ENCODE measurements at regions not wholly inside any gene's neighbourhood (a gene's known extent, or its start where the extent isn't known, plus 50 kb on each side); places are given as distances from the start of the nearest gene placed in this dataset.

- H3K27me3 ChIP-seq = peaks cover 0 to 6% (median 0%) of the 10 kb centered on the region in 3 donors
- DNase-seq = no peak
- H3K27ac ChIP-seq = no peak overlapping the region
- H3K9me3 ChIP-seq = no peaks in the 10 kb centered on the region
- H3K4me1 ChIP-seq = no peaks in the 10 kb centered on the region
- no peaks in the 10 kb centered on the region for H3K36me3 ChIP-seq
- 58 to 80% (median 73%) methylated on average over 3 of the region's 3 CpGs for WGBS, 5 donors
- intact Hi-C loops (cut with DNase I; ENCODE audit: low total_unique reads) = no loop called here
- TF ChIP-seq CTCF (IDR thresholded peaks at IDR 0.05) = no peak
- no peak for TF ChIP-seq POLR2AphosphoS5 (IDR thresholded peaks at IDR 0.05)
- TF ChIP-seq POLR2A (IDR thresholded peaks at IDR 0.05) = no peak
- no peak for TF ChIP-seq EP300 (IDR thresholded peaks at IDR 0.05)
- no peak overlapping the region for H3K4me3 ChIP-seq
These were observed 82.9 kb upstream of the WDR11 start for GRCh38 chr10:120768227-120768626.

- WGBS, 5 donors = 58 to 70% (median 66%) methylated on average over 4 of the region's 4 CpGs
- intact Hi-C loops (cut with DNase I; ENCODE audit: low total_unique reads) = no loop called here
- Histone ChIP-seq H3K27ac (no peak overlapping the region), H3K9me3 (no peaks in the 10 kb centered on the region), H3K4me3 (no peak overlapping the region), H3K36me3 (no peaks in the 10 kb centered on the region), H3K27me3 (peaks cover 0 to 6% (median 0%) of the 10 kb centered on the region in 3 donors), H3K4me1 (no peaks in the 10 kb centered on the region)
- TF ChIP-seq EP300 (IDR thresholded peaks at IDR 0.05) (no peak), POLR2AphosphoS5 (IDR thresholded peaks at IDR 0.05) (no peak), POLR2A (IDR thresholded peaks at IDR 0.05) (no peak), CTCF (IDR thresholded peaks at IDR 0.05) (no peak)
- DNase-seq = peak in 1 of 2 donors; percentile 13
These were observed 80.7 kb upstream of the WDR11 start for GRCh38 chr10:120770496-120770895.

GRCh38 chr10:120776442-120776841, 74.7 kb upstream of the WDR11 start:
- Histone ChIP-seq H3K4me3 (no peak overlapping the region), H3K4me1 (no peaks in the 10 kb centered on the region), H3K9me3 (no peaks in the 10 kb centered on the region), H3K27ac (no peak overlapping the region), H3K27me3 (peaks cover 0 to 6% (median 0%) of the 10 kb centered on the region in 3 donors), H3K36me3 (no peaks in the 10 kb centered on the region)
- 55 to 97% (median 82%) methylated on average over 1 of the region's 1 CpG for WGBS, 5 donors
- intact Hi-C loops (cut with DNase I; ENCODE audit: low total_unique reads) = no loop called here
- no peak for TF ChIP-seq POLR2AphosphoS5 (IDR thresholded peaks at IDR 0.05)
- TF ChIP-seq CTCF (IDR thresholded peaks at IDR 0.05) = no peak
- no peak for TF ChIP-seq POLR2A (IDR thresholded peaks at IDR 0.05)
- TF ChIP-seq EP300 (IDR thresholded peaks at IDR 0.05) = no peak
- DNase-seq = no peak

GRCh38 chr10:120782336-120782735, 68.8 kb upstream of the WDR11 start:
- no peak for DNase-seq
- intact Hi-C loops (cut with DNase I; ENCODE audit: low total_unique reads) = no loop called here
- H3K36me3 ChIP-seq = no peaks in the 10 kb centered on the region

More at GRCh38 chr10:120782336-120782735, 68.8 kb upstream of the WDR11 start:
- Histone ChIP-seq H3K27me3 (peaks cover 0 to 12% (median 0%) of the 10 kb centered on the region in 3 donors), H3K4me3 (no peak overlapping the region), H3K9me3 (no peaks in the 10 kb centered on the region), H3K4me1 (no peaks in the 10 kb centered on the region), H3K27ac (no peak overlapping the region)
- no peak for TF ChIP-seq EP300 (IDR thresholded peaks at IDR 0.05)
- no peak for TF ChIP-seq POLR2A (IDR thresholded peaks at IDR 0.05)
- no peak for TF ChIP-seq CTCF (IDR thresholded peaks at IDR 0.05)
- TF ChIP-seq POLR2AphosphoS5 (IDR thresholded peaks at IDR 0.05) = no peak
- WGBS, 5 donors = 71 to 91% (median 89%) methylated on average over 3 of the region's 3 CpGs

Data from stomach (tissue), 8 donors.